AG09309 (cell line): ENCODE measurements at regions not wholly inside any gene's neighbourhood (a gene's known extent, or its start where the extent isn't known, plus 50 kb on each side); places are given as distances from the start of the nearest gene placed in this dataset.
"Not testable (repeated sequence)": the region's sequence is repeated elsewhere in the genome, so short reads cannot be mapped to it uniquely, and the experiment has no call there.

Source experiments
- DNase-seq: peaks from one replicate; pipeline ENCODE4 v3.0.0-alpha.2; 2010; ENCODE audit warnings: low read depth
- H3K4me3 ChIP-seq: 2 replicates; pipeline ENCODE4 v1.5.1; 2011; ENCODE audit warnings: mild to moderate bottlenecking, low read depth, low read length, moderate library complexity; ENCODE audit not compliant: control insufficient read depth
- CTCF ChIP-seq: IDR thresholded peaks from 2 replicates; pipeline ENCODE4 v1.5.1; 2011; ENCODE audit warnings: mild to moderate bottlenecking, low read depth, low read length, inconsistent platforms; ENCODE audit not compliant: insufficient read depth, control insufficient read depth; ENCODE audit errors: missing control alignments

- DNase-seq, result no peak
- peak; percentile 44 for TF ChIP-seq CTCF
Observed at GRCh38 chr18:62637807-62638687, 77.3 kb upstream of the PHLPP1 start.

GRCh38 chr18:62643181-62643580 is 72.2 kb upstream of the PHLPP1 start:
- DNase-seq, result no peak
- TF ChIP-seq CTCF, result no peak
- H3K4me3 ChIP-seq, result no peak overlapping the region

More at GRCh38 chr18:62637807-62638687, 77.3 kb upstream of the PHLPP1 start:
- no peak overlapping the region for H3K4me3 ChIP-seq

GRCh38 chr18:62644773-62645172 is 70.6 kb upstream of the PHLPP1 start:
- TF ChIP-seq CTCF, result no peak
- no peak overlapping the region for H3K4me3 ChIP-seq
- DNase-seq, result no peak

- TF ChIP-seq CTCF, result no peak
Observed at GRCh38 chr18:62647179-62647578, 68.2 kb upstream of the PHLPP1 start.

GRCh38 chr18:62648045-62648678 is 67.2 kb upstream of the PHLPP1 start:
- no peak overlapping the region for H3K4me3 ChIP-seq
- no peak for DNase-seq
- TF ChIP-seq CTCF, result no peak

More at GRCh38 chr18:62647179-62647578, 68.2 kb upstream of the PHLPP1 start:
- DNase-seq, result no peak
- no peak overlapping the region for H3K4me3 ChIP-seq

GRCh38 chr18:62651276-62652056 is 63.9 kb upstream of the PHLPP1 start:
- no peak for TF ChIP-seq CTCF
- H3K4me3 ChIP-seq, result no peak overlapping the region
- DNase-seq, result no peak

- H3K4me3 ChIP-seq, DNase-seq: not testable (repeated sequence)
Observed at GRCh38 chr18:62652057-62652629, 63.2 kb upstream of the PHLPP1 start.
